ENCODE measurements at regions not wholly inside any gene's neighbourhood (a gene's known extent, or its start where the extent isn't known, plus 50 kb on each side); places are given as distances from the start of the nearest gene placed in this dataset.

GRCh38 chr21:15549671-15550070, 180.1 kb upstream of the USP25 start:
- intact Hi-C loops (cut with DNase I), result no loop called here

GRCh38 chr21:15552914-15553494, 176.8 kb upstream of the USP25 start:
- 39 to 52% methylated on average over 3 of the region's 3 CpGs for WGBS, 2 donors
- Histone ChIP-seq H3K36me3 (ENCODE audit: control insufficient read depth in 1 of 2, insufficient read depth in 2 of 2, low read length in 1 of 2) (no peaks in the 10 kb centered on the region), H3K27ac (ENCODE audit: low read depth in 1 of 2, low read length in 2 of 2) (no peak overlapping the region), H3K27me3 (ENCODE audit: control insufficient read depth in 1 of 2, insufficient read depth in 2 of 2, low read length in 1 of 2) (no peaks in the 10 kb centered on the region), H3K4me3 (ENCODE audit: low read length in 2 of 2) (no peak overlapping the region), H3K4me1 (ENCODE audit: control insufficient read depth in 1 of 2, insufficient read depth in 2 of 2, low read length in 2 of 2) (no peaks in the 10 kb centered on the region), H3K9me3 (ENCODE audit: control insufficient read depth, low read length) (peaks cover 2% of the 10 kb centered on the region)
- no peak for ATAC-seq (ENCODE audit: low FRiP score)
- no peak for DNase-seq
- intact Hi-C loops (cut with DNase I), result no loop called here

More at GRCh38 chr21:15549671-15550070, 180.1 kb upstream of the USP25 start:
- H3K4me1 ChIP-seq (ENCODE audit: control insufficient read depth in 1 of 2, insufficient read depth in 2 of 2, low read length in 2 of 2), result no peaks in the 10 kb centered on the region
- H3K27ac ChIP-seq (ENCODE audit: low read depth in 1 of 2, low read length in 2 of 2), result no peak overlapping the region
- no peak for ATAC-seq (ENCODE audit: low FRiP score)
- no peak overlapping the region for H3K4me3 ChIP-seq (ENCODE audit: low read length in 2 of 2)
- H3K9me3 ChIP-seq (ENCODE audit: control insufficient read depth, low read length), result no peaks in the 10 kb centered on the region
- 70 to 75% methylated on average over 3 of the region's 3 CpGs for WGBS, 2 donors
- H3K36me3 ChIP-seq (ENCODE audit: control insufficient read depth in 1 of 2, insufficient read depth in 2 of 2, low read length in 1 of 2), result no peaks in the 10 kb centered on the region
- DNase-seq, result no peak
- H3K27me3 ChIP-seq (ENCODE audit: control insufficient read depth in 1 of 2, insufficient read depth in 2 of 2, low read length in 1 of 2), result no peaks in the 10 kb centered on the region

GRCh38 chr21:15557925-15558324, 171.9 kb upstream of the USP25 start:
- no peak overlapping the region for H3K4me3 ChIP-seq (ENCODE audit: low read length in 2 of 2)
- no peak overlapping the region for H3K27ac ChIP-seq (ENCODE audit: low read depth in 1 of 2, low read length in 2 of 2)
- intact Hi-C loops (cut with DNase I), result no loop called here
- 92 to 93% methylated on average over 4 of the region's 4 CpGs for WGBS, 2 donors
- H3K36me3 ChIP-seq (ENCODE audit: control insufficient read depth in 1 of 2, insufficient read depth in 2 of 2, low read length in 1 of 2), result no peaks in the 10 kb centered on the region
- H3K4me1 ChIP-seq (ENCODE audit: control insufficient read depth in 1 of 2, insufficient read depth in 2 of 2, low read length in 2 of 2), result no peaks in the 10 kb centered on the region
- DNase-seq (no peak), ATAC-seq (ENCODE audit: low FRiP score) (no peak)
- H3K9me3 ChIP-seq (ENCODE audit: control insufficient read depth, low read length), result peaks cover 2% of the 10 kb centered on the region
- H3K27me3 ChIP-seq (ENCODE audit: control insufficient read depth in 1 of 2, insufficient read depth in 2 of 2, low read length in 1 of 2), result no peaks in the 10 kb centered on the region

GRCh38 chr21:15558884-15559283, 170.9 kb upstream of the USP25 start:
- ATAC-seq (ENCODE audit: low FRiP score) (no peak), DNase-seq (no peak)
- intact Hi-C loops (cut with DNase I), result no loop called here
- Histone ChIP-seq H3K9me3 (ENCODE audit: control insufficient read depth, low read length) (peaks cover 2% of the 10 kb centered on the region), H3K4me3 (ENCODE audit: low read length in 2 of 2) (no peak overlapping the region), H3K4me1 (ENCODE audit: control insufficient read depth in 1 of 2, insufficient read depth in 2 of 2, low read length in 2 of 2) (no peaks in the 10 kb centered on the region), H3K27me3 (ENCODE audit: control insufficient read depth in 1 of 2, insufficient read depth in 2 of 2, low read length in 1 of 2) (no peaks in the 10 kb centered on the region), H3K27ac (ENCODE audit: low read depth in 1 of 2, low read length in 2 of 2) (no peak overlapping the region), H3K36me3 (ENCODE audit: control insufficient read depth in 1 of 2, insufficient read depth in 2 of 2, low read length in 1 of 2) (no peaks in the 10 kb centered on the region)
- 79 to 83% methylated on average over 1 of the region's 1 CpG for WGBS, 2 donors

- 74 to 83% methylated on average over 2 of the region's 2 CpGs for WGBS, 2 donors
- Histone ChIP-seq H3K27me3 (ENCODE audit: control insufficient read depth in 1 of 2, insufficient read depth in 2 of 2, low read length in 1 of 2) (no peaks in the 10 kb centered on the region), H3K4me1 (ENCODE audit: control insufficient read depth in 1 of 2, insufficient read depth in 2 of 2, low read length in 2 of 2) (no peaks in the 10 kb centered on the region), H3K27ac (ENCODE audit: low read depth in 1 of 2, low read length in 2 of 2) (no peak overlapping the region), H3K4me3 (ENCODE audit: low read length in 2 of 2) (no peak overlapping the region), H3K36me3 (ENCODE audit: control insufficient read depth in 1 of 2, insufficient read depth in 2 of 2, low read length in 1 of 2) (no peaks in the 10 kb centered on the region), H3K9me3 (ENCODE audit: control insufficient read depth, low read length) (peaks cover 2% of the 10 kb centered on the region)
- no peak for DNase-seq
- intact Hi-C loops (cut with DNase I), result no loop called here
- no peak for ATAC-seq (ENCODE audit: low FRiP score)
Observed at GRCh38 chr21:15559660-15560059, 170.1 kb upstream of the USP25 start.

- ATAC-seq (ENCODE audit: low FRiP score) (no peak), DNase-seq (no peak)
- Histone ChIP-seq H3K4me3 (ENCODE audit: low read length in 2 of 2) (no peak overlapping the region), H3K36me3 (ENCODE audit: control insufficient read depth in 1 of 2, insufficient read depth in 2 of 2, low read length in 1 of 2) (no peaks in the 10 kb centered on the region), H3K4me1 (ENCODE audit: control insufficient read depth in 1 of 2, insufficient read depth in 2 of 2, low read length in 2 of 2) (no peaks in the 10 kb centered on the region), H3K9me3 (ENCODE audit: control insufficient read depth, low read length) (peaks cover 2% of the 10 kb centered on the region), H3K27me3 (ENCODE audit: control insufficient read depth in 1 of 2, insufficient read depth in 2 of 2, low read length in 1 of 2) (no peaks in the 10 kb centered on the region), H3K27ac (ENCODE audit: low read depth in 1 of 2, low read length in 2 of 2) (no peak overlapping the region)
- intact Hi-C loops (cut with DNase I), result no loop called here
- WGBS, 2 donors, result 77 to 82% methylated on average over 6 of the region's 6 CpGs
Observed at GRCh38 chr21:15560383-15561056, 169.3 kb upstream of the USP25 start.

- Histone ChIP-seq H3K27me3 (ENCODE audit: control insufficient read depth in 1 of 2, insufficient read depth in 2 of 2, low read length in 1 of 2) (no peaks in the 10 kb centered on the region), H3K27ac (ENCODE audit: low read depth in 1 of 2, low read length in 2 of 2) (no peak overlapping the region), H3K4me3 (ENCODE audit: low read length in 2 of 2) (no peak overlapping the region), H3K9me3 (ENCODE audit: control insufficient read depth, low read length) (peaks cover 3% of the 10 kb centered on the region), H3K4me1 (ENCODE audit: control insufficient read depth in 1 of 2, insufficient read depth in 2 of 2, low read length in 2 of 2) (no peaks in the 10 kb centered on the region), H3K36me3 (ENCODE audit: control insufficient read depth in 1 of 2, insufficient read depth in 2 of 2, low read length in 1 of 2) (no peaks in the 10 kb centered on the region)
- ATAC-seq (ENCODE audit: low FRiP score) (no peak), DNase-seq (no peak)
- intact Hi-C loops (cut with DNase I), result no loop called here
Observed at GRCh38 chr21:15562748-15563147, 167.0 kb upstream of the USP25 start.

GRCh38 chr21:15564907-15565306, 164.9 kb upstream of the USP25 start:
- ATAC-seq (ENCODE audit: low FRiP score), result no peak
- H3K36me3 ChIP-seq (ENCODE audit: control insufficient read depth in 1 of 2, insufficient read depth in 2 of 2, low read length in 1 of 2), result no peaks in the 10 kb centered on the region
- H3K9me3 ChIP-seq (ENCODE audit: control insufficient read depth, low read length), result peaks cover 1% of the 10 kb centered on the region
- no peaks in the 10 kb centered on the region for H3K27me3 ChIP-seq (ENCODE audit: control insufficient read depth in 1 of 2, insufficient read depth in 2 of 2, low read length in 1 of 2)
- no peaks in the 10 kb centered on the region for H3K4me1 ChIP-seq (ENCODE audit: control insufficient read depth in 1 of 2, insufficient read depth in 2 of 2, low read length in 2 of 2)
- WGBS, 2 donors, result 42 to 44% methylated on average over 4 of the region's 4 CpGs
- H3K4me3 ChIP-seq (ENCODE audit: low read length in 2 of 2), result no peak overlapping the region
- H3K27ac ChIP-seq (ENCODE audit: low read depth in 1 of 2, low read length in 2 of 2), result no peak overlapping the region
- intact Hi-C loops (cut with DNase I), result no loop called here
- no peak for DNase-seq

GRCh38 chr21:15566703-15567102, 163.1 kb upstream of the USP25 start:
- no peaks in the 10 kb centered on the region for H3K4me1 ChIP-seq (ENCODE audit: control insufficient read depth in 1 of 2, insufficient read depth in 2 of 2, low read length in 2 of 2)
- ATAC-seq (ENCODE audit: low FRiP score), result no peak
- WGBS, 2 donors, result 23 to 25% methylated on average over 1 of the region's 1 CpG
- H3K4me3 ChIP-seq (ENCODE audit: low read length in 2 of 2), result no peak overlapping the region
- intact Hi-C loops (cut with DNase I), result no loop called here
- H3K36me3 ChIP-seq (ENCODE audit: control insufficient read depth in 1 of 2, insufficient read depth in 2 of 2, low read length in 1 of 2), result no peaks in the 10 kb centered on the region
- H3K27ac ChIP-seq (ENCODE audit: low read depth in 1 of 2, low read length in 2 of 2), result no peak overlapping the region
- H3K9me3 ChIP-seq (ENCODE audit: control insufficient read depth, low read length), result peaks cover 1% of the 10 kb centered on the region
- DNase-seq, result no peak
- no peaks in the 10 kb centered on the region for H3K27me3 ChIP-seq (ENCODE audit: control insufficient read depth in 1 of 2, insufficient read depth in 2 of 2, low read length in 1 of 2)
